NCI-H2107 treated with DMSO at 0.1 percent for 48 hours (cell line): ENCODE measurements at regions not wholly inside any gene's neighbourhood (a gene's known extent, or its start where the extent isn't known, plus 50 kb on each side); places are given as distances from the start of the nearest gene placed in this dataset.
"Not testable (repeated sequence)": the region's sequence is repeated elsewhere in the genome, so short reads cannot be mapped to it uniquely, and the experiment has no call there.

Source experiments
- DNase-seq: peaks from one replicate; lab custom pipeline; 2025; ENCODE audit not compliant: unreplicated experiment; lab: John Stamatoyannopoulos, UW

GRCh38 chr10:55782181-55782580 lies 578.9 kb downstream of the ZWINT start:
- DNase-seq, result no peak

GRCh38 chr10:55766212-55766611 lies 594.8 kb downstream of the ZWINT start:
- DNase-seq, result no peak

GRCh38 chr10:55750458-55750857 lies 610.6 kb downstream of the ZWINT start:
- no peak for DNase-seq

- no peak for DNase-seq
Measured at GRCh38 chr10:55747244-55747643, 613.8 kb downstream of the ZWINT start.

- DNase-seq, result no peak
Measured at GRCh38 chr10:55746002-55746401, 615.1 kb downstream of the ZWINT start.

GRCh38 chr10:55742487-55742886 lies 618.6 kb downstream of the ZWINT start:
- no peak for DNase-seq

- DNase-seq, result not testable (repeated sequence)
Measured at GRCh38 chr10:55740767-55741166, 620.3 kb downstream of the ZWINT start.

- no peak for DNase-seq
Measured at GRCh38 chr10:55740110-55740509, 620.9 kb downstream of the ZWINT start.

- no peak for DNase-seq
Measured at GRCh38 chr10:55734112-55734511, 626.9 kb downstream of the ZWINT start.

- no peak for DNase-seq
Measured at GRCh38 chr10:55704950-55705349, 656.1 kb downstream of the ZWINT start.

GRCh38 chr10:55668326-55668922 lies 692.6 kb downstream of the ZWINT start:
- no peak for DNase-seq

- no peak for DNase-seq
Measured at GRCh38 chr10:55653531-55653930, 707.5 kb downstream of the ZWINT start.

- DNase-seq, result no peak
Measured at GRCh38 chr10:55641601-55642000, 719.5 kb downstream of the ZWINT start.

GRCh38 chr10:55631071-55631654 lies 729.9 kb downstream of the ZWINT start:
- peak; percentile 9 for DNase-seq

GRCh38 chr10:55630491-55631056 lies 730.5 kb downstream of the ZWINT start:
- no peak for DNase-seq

- no peak for DNase-seq
Measured at GRCh38 chr10:55629793-55630490, 731.1 kb downstream of the ZWINT start.

GRCh38 chr10:55628260-55628701 lies 732.8 kb downstream of the ZWINT start:
- DNase-seq, result no peak

GRCh38 chr10:55627501-55628051 lies 733.5 kb downstream of the ZWINT start:
- DNase-seq, result no peak

- not testable (repeated sequence) for DNase-seq
Measured at GRCh38 chr10:55601690-55602478, 759.2 kb downstream of the ZWINT start.

GRCh38 chr10:55551603-55552002 lies 750.6 kb upstream of the PCDH15 start:
- no peak for DNase-seq

GRCh38 chr10:55550236-55550635 lies 749.2 kb upstream of the PCDH15 start:
- DNase-seq, result no peak
